Kidney (tissue), 13 donors: ENCODE measurements at regions not wholly inside any gene's neighbourhood (a gene's known extent, or its start where the extent isn't known, plus 50 kb on each side); places are given as distances from the start of the nearest gene placed in this dataset.

ENCODE experiments used
- DNase-seq, 5 donors: peaks; one replicate each; pipeline ENCODE4 v3.0.0-alpha.2; 2013 to 2020
- FAIRE-seq: peaks from 2 replicates; lab custom pipeline; 2012; peaks lifted over from hg19 to GRCh38; lab: Jason Lieb, UNC
- H3K27ac ChIP-seq, 2 donors: one replicate each; pipeline ENCODE4 v1.7.0; 2013; ENCODE audit warnings: low read depth in 2 of 2, low read length in 2 of 2, inconsistent platforms in 1 of 2
- H3K27me3 ChIP-seq: one replicate; pipeline ENCODE4 v1.7.1; 2013; ENCODE audit warnings: low read length, inconsistent platforms; ENCODE audit not compliant: control insufficient read depth, insufficient read depth
- H3K36me3 ChIP-seq, 3 donors: one replicate each; pipeline versions ENCODE4 v1.7.0 to v1.7.1; 2013; ENCODE audit warnings: low read length in 3 of 3, control low read depth in 1 of 3, inconsistent platforms in 1 of 3; ENCODE audit not compliant: insufficient read depth in 3 of 3, control insufficient read depth in 2 of 3
- H3K4me1 ChIP-seq, 3 donors: one replicate each; pipeline versions ENCODE4 v1.7.0 to v1.7.1; 2013; ENCODE audit warnings: low read length in 3 of 3, inconsistent platforms in 1 of 3, low read depth in 1 of 3; ENCODE audit not compliant: control insufficient read depth in 2 of 3, insufficient read depth in 2 of 3
- H3K4me3 ChIP-seq, 3 donors: one replicate each; pipeline versions ENCODE4 v1.7.0 to v1.8.1; 2013; ENCODE audit warnings: low read length in 3 of 3, control low read depth in 1 of 3, inconsistent platforms in 1 of 3
- H3K9ac ChIP-seq, 3 donors: one replicate each; pipeline versions ENCODE4 v1.7.0 to v1.7.1; 2013; ENCODE audit warnings: low read length in 3 of 3, control low read depth in 1 of 3, inconsistent platforms in 1 of 3
- H3K9me3 ChIP-seq, 3 donors: one replicate each; pipeline versions ENCODE4 v1.7.0 to v1.7.1; 2013; ENCODE audit warnings: low read length in 3 of 3, control low read depth in 1 of 3, inconsistent platforms in 1 of 3; ENCODE audit not compliant: control insufficient read depth in 2 of 3, insufficient read depth in 1 of 3
- CTCF ChIP-seq: IDR thresholded peaks from 3 replicates; pipeline ENCODE4 v1.5.1; 2012; ENCODE audit warnings: mild to moderate bottlenecking, moderate library complexity, borderline replicate concordance; ENCODE audit not compliant: insufficient read depth; ENCODE audit errors: extremely low read depth
- intact Hi-C: fragments of 100-400 bp; cut with DNase I; formaldehyde crosslinking; loops from one replicate; pipeline ENCODE4 v1.11.1; 2022
- donor health status: control.
- donor health status: control.
- donor health status: control.
- donor health status: control.
- donor health status: control.
- donor health status: DM: yes; HTN: yes; CAD: no.
- donor health status: Normal renal cell carcinoma (clear cell type).

GRCh38 chr2:52083214-52083613 is 1051.3 kb upstream of the NRXN1 start:
- TF ChIP-seq CTCF = no peak
- DNase-seq = no peak
- no peak overlapping the region for H3K4me3 ChIP-seq
- no peak overlapping the region for H3K9ac ChIP-seq
- H3K4me1 ChIP-seq = no peaks in the 10 kb centered on the region
- no peaks in the 10 kb centered on the region for H3K9me3 ChIP-seq
- no peak for FAIRE-seq
- H3K27me3 ChIP-seq = no peaks in the 10 kb centered on the region
- no peaks in the 10 kb centered on the region for H3K36me3 ChIP-seq
- intact Hi-C loops = no loop called here
- H3K27ac ChIP-seq = no peak overlapping the region

- H3K27ac ChIP-seq = no peak overlapping the region
- H3K9ac ChIP-seq = no peak overlapping the region
- H3K36me3 ChIP-seq = no peaks in the 10 kb centered on the region
- H3K4me1 ChIP-seq = no peaks in the 10 kb centered on the region
- no peak for TF ChIP-seq CTCF
- H3K9me3 ChIP-seq = no peaks in the 10 kb centered on the region
- no peaks in the 10 kb centered on the region for H3K27me3 ChIP-seq
- no peak for DNase-seq
- FAIRE-seq = no peak
- intact Hi-C loops = no loop called here
- H3K4me3 ChIP-seq = no peak overlapping the region
These were observed 1050.7 kb upstream of the NRXN1 start for GRCh38 chr2:52082646-52083045.

GRCh38 chr2:52079602-52080001 is 1047.7 kb upstream of the NRXN1 start:
- Histone ChIP-seq H3K27me3 (no peaks in the 10 kb centered on the region), H3K36me3 (no peaks in the 10 kb centered on the region), H3K9me3 (no peaks in the 10 kb centered on the region), H3K9ac (no peak overlapping the region), H3K4me1 (no peaks in the 10 kb centered on the region), H3K27ac (no peak overlapping the region), H3K4me3 (no peak overlapping the region)
- no peak for TF ChIP-seq CTCF
- intact Hi-C loops = no loop called here
- FAIRE-seq (no peak), DNase-seq (no peak)

GRCh38 chr2:52077159-52077558 is 1045.2 kb upstream of the NRXN1 start:
- no peak for FAIRE-seq
- H3K9me3 ChIP-seq = no peaks in the 10 kb centered on the region

More at GRCh38 chr2:52077159-52077558, 1045.2 kb upstream of the NRXN1 start:
- DNase-seq = no peak
- Histone ChIP-seq H3K4me3 (no peak overlapping the region), H3K36me3 (no peaks in the 10 kb centered on the region), H3K9ac (no peak overlapping the region), H3K27me3 (no peaks in the 10 kb centered on the region), H3K4me1 (no peaks in the 10 kb centered on the region), H3K27ac (no peak overlapping the region)
- no peak for TF ChIP-seq CTCF
- intact Hi-C loops = no loop called here
